HL-60/S4 treated with phorbol 12-myristate 13-acetate at 8.2 ng/mL for 4 days and 3 days (cell line): ENCODE measurements at regions not wholly inside any gene's neighbourhood (a gene's known extent, or its start where the extent isn't known, plus 50 kb on each side); places are given as distances from the start of the nearest gene placed in this dataset.

ENCODE experiments used
- in situ Hi-C: fragments of 300-500 bp; cut with MboI; formaldehyde crosslinking; loops from 2 replicates; pipeline ENCODE4 v1.15.0; 2022; ENCODE audit warnings: low sequenced_read_pairs

DNA sequence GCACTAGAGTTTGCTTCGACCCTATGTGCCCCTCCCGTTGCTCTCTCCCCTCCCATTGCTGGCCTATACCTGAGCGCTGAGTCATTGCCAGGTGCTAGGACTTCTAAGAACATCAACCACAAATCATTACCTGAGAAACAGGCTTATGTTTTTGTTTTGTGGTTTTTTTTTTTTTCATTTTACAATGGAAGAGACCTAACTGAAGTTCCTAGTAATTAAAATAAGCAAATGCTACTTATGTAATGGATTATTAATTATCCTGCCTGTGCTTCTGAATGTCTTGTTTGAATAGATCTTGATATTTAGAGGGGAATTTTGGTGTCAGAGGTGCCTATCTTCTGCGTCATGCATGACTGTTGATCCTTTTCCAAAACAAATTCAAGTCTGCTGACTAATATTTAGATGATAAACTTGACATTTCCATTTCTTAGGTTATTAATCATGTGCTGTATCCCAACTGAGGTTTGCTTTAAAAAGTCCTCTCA is 275.4 kb upstream of the CPEB2 start:
- in situ Hi-C loops: no loop called here

DNA sequence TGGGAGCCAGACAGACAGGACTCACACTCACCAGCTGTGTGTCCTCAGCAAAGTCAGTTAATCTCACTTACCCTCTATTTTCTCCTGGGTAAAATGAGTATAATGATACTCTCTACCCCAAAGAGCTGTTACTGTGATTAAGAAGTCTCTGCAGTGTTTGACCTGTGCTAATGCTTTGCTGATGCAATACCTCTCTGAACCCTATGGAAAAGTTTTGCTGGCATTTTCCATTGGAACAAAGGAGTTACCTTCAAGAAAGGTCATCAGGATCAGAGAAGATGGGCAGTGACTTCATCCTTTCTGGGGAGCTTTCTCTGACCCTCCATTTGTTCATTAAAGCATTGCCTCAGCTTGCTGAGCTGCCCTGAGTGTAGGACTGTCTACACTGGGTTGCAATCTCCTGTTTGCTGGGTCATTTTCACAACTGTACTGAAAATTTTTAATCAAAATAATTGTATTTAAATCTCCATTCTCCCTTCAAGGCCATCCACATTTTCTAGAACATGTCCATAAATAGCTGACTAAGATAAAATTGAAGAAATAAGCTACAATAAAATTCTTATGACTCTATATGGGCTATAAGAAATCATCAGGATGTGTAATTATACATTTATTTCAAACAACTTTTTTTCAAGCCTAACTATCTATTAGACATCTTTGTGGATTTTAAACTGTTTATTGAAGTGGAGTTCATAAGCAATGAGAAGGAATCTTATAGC is 272.8 kb upstream of the CPEB2 start:
- in situ Hi-C loops: no loop called here

DNA sequence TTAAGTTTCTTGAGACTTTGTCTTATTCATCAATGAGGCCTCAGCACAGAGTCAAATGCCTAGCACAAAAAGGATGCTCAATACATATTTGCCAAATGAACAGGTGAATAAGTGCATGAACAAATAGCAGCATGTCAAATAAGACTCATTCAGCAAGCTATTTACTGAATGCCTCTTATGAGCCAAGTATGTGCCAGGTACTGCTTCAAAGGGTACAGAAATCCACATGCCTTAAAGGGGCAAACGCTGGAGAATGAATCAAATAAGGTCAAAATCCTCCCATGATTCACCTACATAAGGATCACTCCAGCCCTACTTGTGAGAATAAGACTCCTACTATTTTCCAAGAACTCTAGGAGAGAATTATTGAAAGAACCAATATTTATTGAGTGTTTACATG is 260.2 kb upstream of the CPEB2 start:
- in situ Hi-C loops: no loop called here

GRCh38 chr4:14743172-14743571 is 259.1 kb upstream of the CPEB2 start:
- in situ Hi-C loops: no loop called here

DNA sequence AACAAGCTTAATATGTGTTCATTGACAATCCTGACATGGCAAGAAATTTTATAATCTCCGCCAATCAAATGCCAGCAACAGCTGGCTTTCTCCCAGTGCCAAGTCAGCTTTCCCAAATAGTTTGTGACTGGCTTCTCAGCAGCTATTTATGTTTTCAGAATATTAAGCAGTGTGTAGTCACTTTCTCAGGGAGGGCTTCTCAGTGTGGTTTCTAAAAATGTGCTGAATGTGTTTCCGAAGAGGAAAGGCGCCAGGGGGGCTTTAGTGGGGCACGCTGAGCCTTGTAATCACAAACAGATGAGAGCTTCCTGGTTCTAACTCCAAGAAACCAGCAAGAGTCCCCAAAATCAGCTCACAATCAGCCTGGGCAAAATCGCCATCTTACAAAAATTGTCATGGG is 258.7 kb upstream of the CPEB2 start:
- in situ Hi-C loops: no loop called here

DNA sequence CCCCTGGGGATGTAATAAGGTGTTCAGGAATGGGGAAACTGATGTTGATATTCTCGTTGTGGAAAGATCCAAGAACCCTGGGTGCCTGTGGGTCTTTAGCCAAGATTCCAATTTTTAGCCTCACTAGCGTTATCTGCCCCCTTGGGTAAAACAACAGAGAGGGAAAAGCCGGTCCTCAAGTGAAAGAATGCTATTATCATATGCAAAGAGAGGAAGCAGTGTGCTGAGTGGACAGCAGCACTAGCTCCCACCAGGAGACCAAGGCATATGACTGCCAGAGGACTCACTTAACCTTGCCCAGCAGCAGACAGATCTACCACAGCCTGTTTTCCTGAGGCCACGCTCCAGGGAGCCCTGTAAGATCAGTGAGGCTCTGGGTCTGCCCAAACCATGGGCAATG is 257.9 kb upstream of the CPEB2 start:
- in situ Hi-C loops: no loop called here

GRCh38 chr4:14749910-14750309 is 252.4 kb upstream of the CPEB2 start:
- in situ Hi-C loops: no loop called here

- in situ Hi-C loops: no loop called here
Measured at GRCh38 chr4:14752341-14753046, 249.8 kb upstream of the CPEB2 start.

GRCh38 chr4:14767142-14767541 is 235.1 kb upstream of the CPEB2 start:
- in situ Hi-C loops: no loop called here

GRCh38 chr4:14768449-14768848 is 233.8 kb upstream of the CPEB2 start:
- in situ Hi-C loops: no loop called here

DNA sequence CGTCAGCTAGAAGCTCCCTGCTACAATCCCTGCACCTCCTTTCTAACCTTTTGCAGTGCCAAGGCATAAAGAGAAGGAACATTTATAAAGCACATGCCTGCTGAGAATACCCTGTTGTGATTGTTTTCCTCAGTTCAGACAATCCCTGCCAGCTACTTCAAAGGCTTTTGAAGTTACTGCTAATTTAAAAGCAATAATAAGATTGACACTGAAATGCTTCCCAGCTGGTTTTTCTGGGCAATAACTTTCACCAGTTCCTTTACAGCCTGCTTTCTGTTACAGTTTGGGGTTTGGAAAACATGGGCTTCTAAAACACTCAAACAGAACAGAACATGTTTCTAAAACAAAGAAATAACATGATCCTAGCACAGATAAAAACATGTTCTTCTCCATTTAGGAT is 232.3 kb upstream of the CPEB2 start:
- in situ Hi-C loops: no loop called here

GRCh38 chr4:14771094-14771493 is 231.2 kb upstream of the CPEB2 start:
- in situ Hi-C loops: no loop called here

DNA sequence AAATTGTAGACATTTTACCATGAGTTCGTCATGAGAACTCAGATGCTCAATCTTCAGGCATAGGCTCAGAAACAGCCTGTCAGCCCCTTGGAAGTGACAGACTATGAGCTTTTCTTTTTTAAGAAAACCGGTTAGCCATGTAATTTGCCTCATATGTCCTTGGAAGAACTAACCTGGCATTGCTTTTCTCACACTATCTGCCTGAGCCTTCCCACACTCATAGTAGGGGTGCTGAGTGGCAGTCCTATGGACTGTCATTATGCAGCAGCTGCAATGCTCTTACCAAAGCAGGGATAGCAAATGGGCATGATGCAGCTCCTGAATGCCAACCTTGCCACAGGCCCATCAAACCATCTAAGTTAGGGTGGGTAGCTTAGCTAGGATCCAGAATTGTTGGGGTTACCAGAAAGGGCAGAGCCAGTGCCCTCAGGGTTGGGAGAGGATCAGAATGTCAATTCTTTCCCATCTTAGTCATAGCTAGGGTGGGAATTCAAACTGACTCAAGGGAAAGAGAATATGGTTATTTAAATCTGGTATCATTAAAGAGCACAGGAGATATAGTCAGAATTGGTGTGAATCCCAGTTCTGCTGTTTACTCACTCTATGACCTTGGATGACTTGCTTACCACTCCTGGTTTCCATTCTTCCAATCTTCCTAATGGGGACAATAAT is 230.6 kb upstream of the CPEB2 start:
- in situ Hi-C loops: no loop called here

GRCh38 chr4:14772388-14772787 is 229.9 kb upstream of the CPEB2 start:
- in situ Hi-C loops: no loop called here

DNA sequence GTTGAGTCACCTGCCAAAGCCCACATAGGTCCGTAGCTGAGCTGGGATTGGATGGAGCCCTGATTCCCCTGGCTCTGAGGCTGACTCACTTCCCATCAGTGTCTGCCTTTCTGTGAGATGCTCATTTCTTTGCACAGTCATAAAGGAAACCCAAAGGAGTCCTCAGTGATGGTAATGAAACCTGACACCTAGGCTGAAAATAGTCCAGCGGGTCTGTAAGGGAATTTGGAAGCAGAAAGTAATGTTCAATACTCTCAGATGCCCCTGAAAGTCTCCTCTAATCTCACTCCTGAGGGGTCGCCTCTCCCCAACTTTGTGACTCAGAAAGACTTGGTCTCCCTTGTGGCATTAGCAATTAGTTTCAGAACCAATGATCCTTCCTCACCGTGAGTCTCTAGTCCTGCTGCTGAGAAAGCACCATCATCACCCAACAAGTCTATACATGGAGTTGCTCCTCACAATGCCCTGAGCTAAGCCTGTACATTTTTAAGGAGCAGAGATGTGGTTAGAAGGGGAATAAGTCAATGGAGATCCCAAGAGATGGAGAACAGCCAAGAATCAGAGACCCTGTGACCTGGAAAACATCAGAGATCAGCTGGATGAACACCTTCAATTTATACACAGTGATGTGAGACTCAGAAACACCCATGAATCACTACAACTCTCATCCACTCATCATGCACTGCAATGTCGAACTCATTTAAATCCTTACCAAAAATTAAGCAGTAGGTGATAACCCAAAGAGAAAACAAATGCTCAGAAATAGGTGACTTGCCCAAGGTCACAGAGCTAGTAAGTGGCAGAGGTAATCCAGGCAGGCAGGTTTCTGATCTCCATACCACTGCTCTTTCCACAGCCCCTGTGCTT is 219.0 kb upstream of the CPEB2 start:
- in situ Hi-C loops: no loop called here

GRCh38 chr4:14787221-14787620 is 215.1 kb upstream of the CPEB2 start:
- in situ Hi-C loops: no loop called here

DNA sequence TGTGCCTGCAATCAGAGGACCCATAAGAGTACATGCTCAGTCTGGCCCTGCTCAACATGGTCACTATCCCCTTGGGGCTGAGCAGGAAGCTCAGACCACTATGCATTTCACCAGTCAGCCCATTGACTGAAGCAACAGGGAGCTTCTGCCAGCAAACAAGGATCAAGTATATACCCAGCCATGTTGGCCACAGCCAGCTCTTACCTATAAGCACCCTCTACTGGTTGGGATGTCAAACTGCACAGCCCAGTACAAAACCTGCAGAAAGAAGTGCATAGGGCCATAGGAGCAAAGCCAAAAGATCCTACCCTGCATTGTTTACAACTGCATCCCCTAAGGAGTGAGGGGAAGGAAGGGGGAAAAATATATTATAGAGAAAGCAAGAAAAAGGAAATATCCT is 214.4 kb upstream of the CPEB2 start:
- in situ Hi-C loops: no loop called here

DNA sequence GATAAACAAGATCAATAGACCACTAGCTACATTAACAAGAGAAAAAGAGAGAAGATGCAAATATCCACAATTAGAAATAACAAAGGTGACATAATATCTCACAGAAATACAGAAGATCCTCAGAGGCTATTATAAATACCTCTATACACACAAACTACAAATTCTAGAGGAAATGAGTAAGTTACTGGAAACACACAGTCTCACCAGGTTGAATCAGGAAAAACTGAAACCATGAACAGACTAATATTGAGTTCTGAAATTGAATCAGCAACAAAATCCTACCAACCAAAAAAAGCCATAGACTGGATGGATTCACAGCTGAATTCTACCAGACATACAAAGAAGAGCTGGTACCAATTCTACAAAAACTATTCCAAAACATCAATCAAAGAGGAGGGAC is 211.8 kb upstream of the CPEB2 start:
- in situ Hi-C loops: no loop called here

DNA sequence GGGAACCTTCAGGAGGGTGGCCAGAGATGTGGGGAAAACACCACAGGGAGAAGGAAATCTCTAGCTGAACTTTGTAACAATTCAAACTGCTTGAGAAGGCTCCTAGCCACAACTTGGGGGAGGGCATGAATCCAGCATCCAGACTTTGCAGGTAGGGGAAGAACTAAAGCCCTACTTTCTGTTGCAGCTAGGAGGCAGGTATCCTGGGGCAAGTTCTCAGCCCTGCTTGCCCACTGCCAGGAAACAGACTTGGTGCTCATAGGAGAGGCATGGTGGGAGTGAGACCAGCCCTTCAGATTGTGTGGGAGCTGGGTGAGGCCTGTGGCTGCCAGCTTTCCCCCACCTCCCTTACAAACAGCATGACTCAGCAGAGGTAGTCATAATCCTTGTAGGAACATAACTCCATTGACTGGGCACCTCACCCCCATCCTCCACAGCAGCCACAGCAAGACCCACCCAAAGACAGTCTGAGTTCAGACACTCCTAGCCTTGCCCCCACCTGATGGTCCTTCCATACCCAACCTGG is 209.5 kb upstream of the CPEB2 start:
- in situ Hi-C loops: no loop called here

- in situ Hi-C loops: no loop called here
Measured at GRCh38 chr4:14800977-14801376, 201.3 kb upstream of the CPEB2 start.

- in situ Hi-C loops: no loop called here
Measured at GRCh38 chr4:14802596-14802995, 199.7 kb upstream of the CPEB2 start.
